Spinal cord (tissue), 10 donors: ENCODE measurements at regions not wholly inside any gene's neighbourhood (a gene's known extent, or its start where the extent isn't known, plus 50 kb on each side); places are given as distances from the start of the nearest gene placed in this dataset. TPM values are rescaled to one million over a fixed set of nuclear protein-coding genes. Genes with fewer than 3 reads are reported as not detected.

ENCODE experiments used
- DNase-seq, 6 donors: peaks; one replicate each; pipeline versions ENCODE4 v3.0.0 to v3.0.0-alpha.2; 2013 to 2015; ENCODE audit warnings: low spot score in 6 of 6, low read depth in 4 of 6
- H3K27ac ChIP-seq: one replicate; pipeline ENCODE4 v1.5.1; 2013; ENCODE audit warnings: low read depth, low read length, control low read depth
- H3K27me3 ChIP-seq: one replicate; pipeline ENCODE4 v1.6.1; 2013; ENCODE audit warnings: low read length; ENCODE audit not compliant: control insufficient read depth, insufficient read depth
- H3K36me3 ChIP-seq: one replicate; pipeline ENCODE4 v1.6.1; 2013; ENCODE audit warnings: low read length; ENCODE audit not compliant: control insufficient read depth, insufficient read depth
- H3K4me1 ChIP-seq: one replicate; pipeline ENCODE4 v1.6.1; 2013; ENCODE audit warnings: low read length; ENCODE audit not compliant: control insufficient read depth, insufficient read depth
- H3K4me3 ChIP-seq: one replicate; pipeline ENCODE4 v1.5.1; 2013; ENCODE audit warnings: low read depth, low read length, control low read depth
- H3K9me3 ChIP-seq: one replicate; pipeline ENCODE4 v1.6.1; 2013; ENCODE audit warnings: low read length; ENCODE audit not compliant: control insufficient read depth, insufficient read depth
- WGBS: methylation state at CpG from one replicate; pipeline ENCODE4 v1.1.5; 2013; ENCODE audit warnings: missing lambda C conversion rate; ENCODE audit not compliant: insufficient coverage; 5-methylcytosine and 5-hydroxymethylcytosine counted together
- small RNA-seq: library from RNA; depleted of rRNA; stranded (forward); fragments of <200 nt; gene quantifications from one replicate; pipeline ENCODE3, GENCODE V24; 2014; ENCODE audit warnings: low replicate concordance
- donor health status: healthy.

GRCh38 chr19:57068311-57068710 lies 51.5 kb upstream of the USP29 start:
- H3K4me3 ChIP-seq, result no peak overlapping the region
- no peak overlapping the region for H3K27ac ChIP-seq
- H3K36me3 ChIP-seq, result no peaks in the 10 kb centered on the region
- no peak for DNase-seq
- no peaks in the 10 kb centered on the region for H3K27me3 ChIP-seq
- H3K4me1 ChIP-seq, result peaks cover 14% of the 10 kb centered on the region
- no peaks in the 10 kb centered on the region for H3K9me3 ChIP-seq
- WGBS, result 90% methylated on average over 12 of the region's 12 CpGs

GRCh38 chr19:57068921-57069697 lies 50.7 kb upstream of the USP29 start:
- Histone ChIP-seq H3K36me3 (no peaks in the 10 kb centered on the region), H3K27me3 (no peaks in the 10 kb centered on the region), H3K27ac (no peak overlapping the region), H3K9me3 (no peaks in the 10 kb centered on the region), H3K4me3 (no peak overlapping the region), H3K4me1 (peaks cover 14% of the 10 kb centered on the region)
- peak in 4 of 6 donors; percentile 54 to 90 (median 66) for DNase-seq
- WGBS, result 20% methylated on average over 16 of the region's 24 CpGs

Small RNA genes in the stretch of these regions (small RNA-seq; reads per million reads assigned to genes)
- not detected for gene AC044792.1
